HG02973 (cell line): ENCODE measurements at regions not wholly inside any gene's neighbourhood (a gene's known extent, or its start where the extent isn't known, plus 50 kb on each side); places are given as distances from the start of the nearest gene placed in this dataset.

Experiments used
- ATAC-seq: cut with Tn5 transposase; IDR thresholded peaks from one replicate; pipeline ENCODE4 v1.9.1; 2021; ENCODE audit warnings: moderate library complexity; ENCODE audit not compliant: unreplicated experiment

GRCh38 chr7:86949052-86949778 lies 110.2 kb downstream of the ELAPOR2 start:
- ATAC-seq, result peak; percentile 98

- no peak for ATAC-seq
Observed at GRCh38 chr7:86947929-86948328, 111.5 kb downstream of the ELAPOR2 start.

GRCh38 chr7:86943447-86943846 lies 116.0 kb downstream of the ELAPOR2 start:
- no peak for ATAC-seq

- no peak for ATAC-seq
Observed at GRCh38 chr7:86942995-86943394, 116.5 kb downstream of the ELAPOR2 start.

- no peak for ATAC-seq
Observed at GRCh38 chr7:86942081-86942480, 117.4 kb downstream of the ELAPOR2 start.

- ATAC-seq, result peak; percentile 84
Observed at GRCh38 chr7:86939197-86939814, 120.1 kb downstream of the ELAPOR2 start.

- no peak for ATAC-seq
Observed at GRCh38 chr7:86937363-86937878, 122.0 kb downstream of the ELAPOR2 start.

GRCh38 chr7:86933295-86933845 lies 126.1 kb downstream of the ELAPOR2 start:
- ATAC-seq, result no peak

- no peak for ATAC-seq
Observed at GRCh38 chr7:86932038-86932512, 127.4 kb downstream of the ELAPOR2 start.

GRCh38 chr7:86931439-86931838 lies 128.0 kb downstream of the ELAPOR2 start:
- peak; percentile 44 for ATAC-seq

- ATAC-seq, result no peak
Observed at GRCh38 chr7:86930554-86931307, 128.7 kb downstream of the ELAPOR2 start.

- ATAC-seq, result no peak
Observed at GRCh38 chr7:86929293-86930109, 130.0 kb downstream of the ELAPOR2 start.

GRCh38 chr7:86928308-86928707 lies 131.1 kb downstream of the ELAPOR2 start:
- no peak for ATAC-seq

GRCh38 chr7:86926732-86927131 lies 132.7 kb downstream of the ELAPOR2 start:
- ATAC-seq, result peak; percentile 44

- no peak for ATAC-seq
Observed at GRCh38 chr7:86925221-86925620, 134.2 kb downstream of the ELAPOR2 start.

GRCh38 chr7:86923527-86923926 lies 135.9 kb downstream of the ELAPOR2 start:
- no peak for ATAC-seq

- no peak for ATAC-seq
Observed at GRCh38 chr7:86920154-86920553, 139.3 kb downstream of the ELAPOR2 start.

GRCh38 chr7:86918245-86918644 lies 141.2 kb downstream of the ELAPOR2 start:
- no peak for ATAC-seq

- no peak for ATAC-seq
Observed at GRCh38 chr7:86916277-86916825, 143.1 kb downstream of the ELAPOR2 start.

GRCh38 chr7:86914551-86914950 lies 144.9 kb downstream of the ELAPOR2 start:
- no peak for ATAC-seq
